ENCODE measurements at regions not wholly inside any gene's neighbourhood (a gene's known extent, or its start where the extent isn't known, plus 50 kb on each side); places are given as distances from the start of the nearest gene placed in this dataset.

DNA sequence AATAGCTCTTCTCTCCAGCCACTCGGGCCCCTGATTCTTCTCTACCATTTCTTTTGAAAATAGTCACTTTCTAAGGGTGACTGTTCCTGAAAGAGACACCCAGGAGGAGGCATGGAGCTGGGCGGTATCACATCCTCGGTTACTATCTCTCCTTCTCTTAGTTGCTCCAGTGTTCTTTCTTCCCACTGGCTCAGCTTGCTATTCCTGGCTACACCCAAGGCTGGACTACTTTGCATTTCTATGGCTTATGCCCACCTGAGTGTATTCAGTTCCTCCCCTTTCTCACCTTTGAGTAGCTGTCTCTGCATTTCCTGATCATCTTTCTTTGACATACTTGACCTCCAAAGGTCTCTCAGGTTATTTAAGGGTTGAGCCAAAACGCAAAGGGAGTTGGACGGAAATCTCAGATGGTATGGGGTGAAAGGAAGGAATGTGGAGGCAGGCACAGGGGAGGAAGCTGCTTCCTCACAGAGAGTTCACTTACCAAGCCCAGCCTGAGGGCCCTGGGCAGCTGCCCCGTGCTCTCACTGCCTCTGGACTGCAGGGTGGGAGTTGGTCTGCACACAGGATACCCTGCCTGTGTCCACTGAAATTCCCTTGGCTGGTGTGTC, 155.7 kb downstream of the SNX19 start:
- DNase-seq: no peak

- DNase-seq: no peak
Observed at GRCh38 chr11:130761560-130762220, 154.6 kb downstream of the SNX19 start.

DNA sequence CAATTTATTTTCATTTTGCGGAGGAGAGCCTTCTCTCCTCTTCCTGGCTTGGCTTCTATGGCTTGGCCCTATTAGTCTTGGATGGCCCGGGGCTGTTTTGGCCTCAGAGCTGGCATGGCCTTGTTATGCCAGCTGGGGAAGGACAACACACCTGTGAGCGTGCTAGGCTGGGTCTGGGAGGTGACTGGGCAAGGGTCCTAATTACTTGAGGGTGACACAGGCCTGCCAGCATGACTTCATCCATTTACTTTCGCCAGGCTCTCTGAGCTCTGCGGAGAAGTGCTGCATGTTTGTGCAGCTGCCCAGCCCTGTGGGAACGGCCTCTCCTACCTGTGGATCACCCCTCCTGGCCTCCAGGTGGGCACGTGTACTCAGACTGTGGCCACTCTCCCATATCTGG, 153.6 kb downstream of the SNX19 start:
- peak; percentile 70 for DNase-seq

GRCh38 chr11:130763087-130763980, 152.9 kb downstream of the SNX19 start:
- DNase-seq: no peak

- no peak for DNase-seq
Observed at GRCh38 chr11:130765406-130765805, 150.9 kb downstream of the SNX19 start.

GRCh38 chr11:130765951-130766649, 150.2 kb downstream of the SNX19 start:
- DNase-seq: no peak

DNA sequence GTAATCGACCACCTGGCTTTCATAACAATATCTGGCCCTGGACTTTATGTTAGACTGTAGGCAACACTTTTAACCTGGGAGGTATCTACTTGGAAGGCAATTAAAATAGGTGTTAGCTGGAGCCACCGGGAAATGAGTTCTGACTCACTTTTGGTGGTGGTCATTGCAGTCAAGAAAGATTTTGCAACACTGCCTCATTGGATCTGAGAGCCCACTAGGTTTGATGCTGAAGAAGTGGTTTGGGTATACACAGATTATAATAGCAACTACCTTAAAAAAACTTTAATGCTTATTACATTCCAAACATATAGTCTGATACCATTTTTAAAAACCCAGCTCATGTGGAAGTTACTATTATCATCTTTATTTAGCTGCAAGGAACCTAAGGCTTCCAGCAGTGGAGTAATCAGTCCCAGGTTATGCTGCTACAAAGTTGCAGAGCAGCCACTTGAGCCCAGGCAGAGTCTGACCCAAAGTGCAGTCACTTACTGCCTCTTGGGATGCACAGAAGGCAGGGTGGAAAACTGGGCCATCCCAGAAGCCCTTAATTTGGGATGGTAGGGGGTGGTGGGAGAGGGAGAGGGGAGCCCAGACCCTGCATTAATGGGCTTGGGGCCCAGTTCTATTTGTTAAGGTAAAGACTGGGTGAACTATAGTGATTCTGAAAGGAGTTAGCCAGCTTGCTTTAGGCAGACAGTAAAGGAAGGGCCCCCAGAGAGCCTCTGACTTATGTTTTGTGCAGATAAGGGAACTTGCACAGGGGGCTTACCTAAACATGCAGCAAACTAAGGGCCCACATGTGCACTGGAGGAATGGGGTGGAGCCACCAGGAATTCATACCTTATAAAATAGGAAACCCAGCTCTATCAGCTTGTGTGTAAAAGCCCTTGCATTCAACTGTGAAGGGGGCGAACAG, 149.4 kb downstream of the SNX19 start:
- no peak for DNase-seq

- no peak for DNase-seq
Observed at GRCh38 chr11:130769782-130770535, 146.3 kb downstream of the SNX19 start.

- no peak for DNase-seq
Observed at GRCh38 chr11:130771708-130772107, 144.6 kb downstream of the SNX19 start.

GRCh38 chr11:130772266-130773227, 143.7 kb downstream of the SNX19 start:
- no peak for DNase-seq

- no peak for DNase-seq
Observed at GRCh38 chr11:130773244-130773820, 142.9 kb downstream of the SNX19 start.

DNA sequence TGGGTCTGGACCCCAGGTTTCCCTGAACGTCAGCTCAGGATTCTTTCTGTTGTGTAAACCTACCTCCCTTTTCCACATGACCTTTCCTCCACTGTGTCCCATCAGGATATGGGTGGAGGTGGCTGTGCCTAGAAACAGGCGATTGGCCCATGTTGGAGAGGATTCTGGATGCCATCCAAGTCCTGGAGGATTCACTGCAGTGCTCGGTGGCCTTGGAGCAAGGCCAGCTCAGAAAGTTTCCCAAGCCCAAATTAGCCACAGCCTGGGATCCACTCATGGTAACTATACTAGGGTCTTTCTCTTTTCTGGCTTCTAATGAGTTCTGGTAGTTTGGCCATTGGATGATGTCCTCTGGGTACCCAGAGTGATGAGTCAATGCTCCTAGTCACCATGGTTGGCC, 141.6 kb downstream of the SNX19 start:
- DNase-seq: no peak

GRCh38 chr11:130775306-130776060, 140.8 kb downstream of the SNX19 start:
- DNase-seq: no peak

DNA sequence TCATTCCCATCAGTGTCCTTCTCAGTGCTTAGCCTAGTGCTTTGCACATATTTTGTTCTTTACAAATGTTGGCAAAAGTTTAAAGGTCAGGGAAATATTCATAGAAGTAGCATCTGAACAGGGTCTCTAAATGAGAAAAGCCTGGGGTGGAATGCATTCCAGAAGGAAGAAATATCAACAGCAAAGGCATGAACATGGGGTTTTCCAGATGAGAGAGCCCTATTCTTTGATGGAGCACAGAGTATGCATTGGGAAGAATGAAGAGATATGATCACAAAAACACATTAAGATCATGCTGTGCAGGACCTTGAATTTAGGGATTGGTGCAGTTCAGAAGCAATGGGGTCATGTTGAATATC, 140.2 kb downstream of the SNX19 start:
- DNase-seq: no peak

DNA sequence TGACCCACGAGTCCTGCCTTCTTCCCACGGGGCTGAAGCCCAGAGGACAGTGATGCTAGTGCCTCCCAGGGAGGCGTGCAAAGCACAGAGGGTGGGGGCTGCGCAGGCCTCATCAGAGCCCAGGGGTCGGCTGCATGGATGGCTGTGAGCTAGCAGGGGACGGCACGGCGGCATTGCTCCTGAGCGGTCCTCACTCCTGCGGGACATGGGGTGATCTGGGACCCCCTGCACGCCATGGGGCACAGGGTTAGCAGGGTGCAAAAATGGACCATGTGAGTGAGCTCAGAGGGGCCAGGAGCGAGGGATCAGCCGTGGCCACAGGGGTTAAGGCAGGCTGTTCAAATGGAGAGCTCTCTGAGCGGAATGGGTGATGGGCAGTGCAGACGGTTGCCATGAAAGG, 138.3 kb downstream of the SNX19 start:
- no peak for DNase-seq

GRCh38 chr11:130778705-130779104, 137.6 kb downstream of the SNX19 start:
- no peak for DNase-seq

- no peak for DNase-seq
Observed at GRCh38 chr11:130779267-130779666, 137.0 kb downstream of the SNX19 start.

GRCh38 chr11:130779943-130780342, 136.3 kb downstream of the SNX19 start:
- no peak for DNase-seq

DNA sequence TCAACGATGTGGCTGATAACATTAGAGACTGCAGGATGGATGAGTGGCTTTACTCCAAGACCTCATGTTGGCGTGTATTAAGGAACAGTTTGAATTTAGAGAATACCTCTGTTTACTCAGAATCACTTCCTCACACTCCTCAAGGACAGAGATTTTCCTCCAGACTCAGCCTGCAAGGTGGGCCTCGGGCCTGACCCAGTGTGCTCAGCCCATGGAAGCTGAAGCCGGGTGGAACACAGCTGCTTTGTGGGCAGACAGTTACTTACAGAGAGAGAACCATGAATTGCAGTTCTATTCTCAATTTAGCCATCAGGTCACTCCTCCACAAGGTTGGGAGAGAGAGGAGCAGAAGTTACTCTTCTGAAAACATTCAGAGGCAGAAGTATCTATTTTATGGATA, 135.8 kb downstream of the SNX19 start:
- no peak for DNase-seq

All from NCI-H2081 treated with DMSO at 0.1 percent for 48 hours (cell line).